NCI-H187 (cell line): ENCODE measurements at regions not wholly inside any gene's neighbourhood (a gene's known extent, or its start where the extent isn't known, plus 50 kb on each side); places are given as distances from the start of the nearest gene placed in this dataset.
A peak's percentile ranks its signal among the peaks of the same experiment; 100 is the strongest.

Source experiments
- DNase-seq, 2 experiments: peaks; one replicate each; lab custom pipeline; 2025; lab: John Stamatoyannopoulos, UW

GRCh38 chr20:52572687-52573086, 381.1 kb upstream of the ZFP64 start:
- no peak for DNase-seq

- no peak for DNase-seq
Observed at GRCh38 chr20:52569201-52569600, 377.6 kb upstream of the ZFP64 start.

GRCh38 chr20:52565614-52566013, 374.0 kb upstream of the ZFP64 start:
- DNase-seq: no peak

GRCh38 chr20:52564594-52564993, 373.0 kb upstream of the ZFP64 start:
- DNase-seq: no peak

GRCh38 chr20:52552181-52552872, 360.7 kb upstream of the ZFP64 start:
- no peak for DNase-seq

GRCh38 chr20:52542131-52542530, 350.6 kb upstream of the ZFP64 start:
- DNase-seq: no peak

GRCh38 chr20:52540509-52540908, 348.9 kb upstream of the ZFP64 start:
- DNase-seq: no peak

GRCh38 chr20:52539891-52540290, 348.3 kb upstream of the ZFP64 start:
- DNase-seq: no peak

- no peak for DNase-seq
Observed at GRCh38 chr20:52536841-52537400, 345.3 kb upstream of the ZFP64 start.

- no peak for DNase-seq
Observed at GRCh38 chr20:52536040-52536439, 344.5 kb upstream of the ZFP64 start.

GRCh38 chr20:52534616-52535015, 343.0 kb upstream of the ZFP64 start:
- no peak for DNase-seq

- no peak for DNase-seq
Observed at GRCh38 chr20:52533401-52533800, 341.8 kb upstream of the ZFP64 start.

GRCh38 chr20:52532674-52533073, 341.1 kb upstream of the ZFP64 start:
- DNase-seq: no peak

GRCh38 chr20:52530571-52530970, 339.0 kb upstream of the ZFP64 start:
- no peak for DNase-seq

- DNase-seq: no peak
Observed at GRCh38 chr20:52529826-52530225, 338.2 kb upstream of the ZFP64 start.

- DNase-seq: no peak
Observed at GRCh38 chr20:52524861-52525260, 333.3 kb upstream of the ZFP64 start.

GRCh38 chr20:52518735-52519134, 327.2 kb upstream of the ZFP64 start:
- no peak for DNase-seq

GRCh38 chr20:52515877-52516276, 324.3 kb upstream of the ZFP64 start:
- DNase-seq: no peak

GRCh38 chr20:52500157-52500556, 308.6 kb upstream of the ZFP64 start:
- DNase-seq: no peak

- DNase-seq: no peak
Observed at GRCh38 chr20:52497731-52498130, 306.2 kb upstream of the ZFP64 start.

GRCh38 chr20:52496191-52496590, 304.6 kb upstream of the ZFP64 start:
- no peak for DNase-seq

GRCh38 chr20:52494244-52494643, 302.7 kb upstream of the ZFP64 start:
- no peak for DNase-seq

- peak; percentile 84 to 92 for DNase-seq
Observed at GRCh38 chr20:52493171-52493721, 301.7 kb upstream of the ZFP64 start.
